GM12873 (cell line): ENCODE measurements at regions not wholly inside any gene's neighbourhood (a gene's known extent, or its start where the extent isn't known, plus 50 kb on each side); places are given as distances from the start of the nearest gene placed in this dataset.

ENCODE experiments used
- CTCF ChIP-seq: IDR thresholded peaks from 2 replicates; pipeline ENCODE4 v1.5.1; 2012; ENCODE audit warnings: low read depth, mild to moderate bottlenecking, moderate library complexity, low read length, control low read depth; ENCODE audit not compliant: insufficient read depth; ENCODE audit errors: missing control alignments

GRCh38 chr20:6305536-6305935, 182.7 kb upstream of the FERMT1 start:
- TF ChIP-seq CTCF = no peak

DNA sequence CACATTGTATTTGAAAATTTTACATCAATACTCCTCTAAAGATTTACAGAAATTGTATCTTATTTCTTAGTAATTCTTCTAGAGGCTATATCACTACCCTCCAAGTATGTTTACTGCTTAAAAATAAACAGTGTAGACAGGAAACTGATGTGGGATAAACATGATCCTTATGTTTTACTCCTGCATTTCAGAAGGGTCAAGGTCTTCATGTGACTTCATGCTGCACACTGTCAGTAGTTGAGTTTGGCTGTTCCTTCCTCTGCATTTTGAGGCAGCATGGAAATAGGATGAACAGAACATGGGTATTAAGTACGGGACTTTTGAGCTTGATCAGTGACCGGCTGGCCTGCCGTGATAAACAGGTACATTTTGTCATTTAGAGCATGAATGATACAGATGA, 179.2 kb upstream of the FERMT1 start:
- TF ChIP-seq CTCF = no peak

GRCh38 chr20:6299456-6299855, 176.6 kb upstream of the FERMT1 start:
- TF ChIP-seq CTCF = no peak

- no peak for TF ChIP-seq CTCF
These were observed 175.2 kb upstream of the FERMT1 start for GRCh38 chr20:6298049-6298448.

DNA sequence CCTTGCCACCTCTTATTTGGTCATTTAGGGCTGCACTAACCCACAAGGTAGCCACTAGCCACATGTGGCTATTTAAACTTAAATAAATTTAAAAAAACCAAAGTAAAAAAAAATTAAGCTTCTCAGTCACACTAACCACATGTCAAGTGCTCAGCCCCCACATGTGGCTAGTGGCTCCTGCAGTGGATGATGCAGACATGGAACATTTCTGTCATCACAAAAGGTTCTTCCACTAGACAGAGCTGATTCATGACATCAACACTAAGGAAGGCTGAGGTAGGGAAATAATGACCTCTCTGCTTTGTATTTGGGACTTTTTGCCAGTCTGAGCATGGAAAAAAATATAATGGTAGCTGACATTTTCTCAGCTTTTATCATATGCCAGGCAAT, 173.0 kb upstream of the FERMT1 start:
- TF ChIP-seq CTCF = no peak

- no peak for TF ChIP-seq CTCF
These were observed 172.5 kb upstream of the FERMT1 start for GRCh38 chr20:6295127-6295866.

GRCh38 chr20:6287471-6287870, 164.6 kb upstream of the FERMT1 start:
- TF ChIP-seq CTCF = no peak
